ENCODE measurements at regions not wholly inside any gene's neighbourhood (a gene's known extent, or its start where the extent isn't known, plus 50 kb on each side); places are given as distances from the start of the nearest gene placed in this dataset.
"Not testable (repeated sequence)": the region's sequence is repeated elsewhere in the genome, so short reads cannot be mapped to it uniquely, and the experiment has no call there.

DNA sequence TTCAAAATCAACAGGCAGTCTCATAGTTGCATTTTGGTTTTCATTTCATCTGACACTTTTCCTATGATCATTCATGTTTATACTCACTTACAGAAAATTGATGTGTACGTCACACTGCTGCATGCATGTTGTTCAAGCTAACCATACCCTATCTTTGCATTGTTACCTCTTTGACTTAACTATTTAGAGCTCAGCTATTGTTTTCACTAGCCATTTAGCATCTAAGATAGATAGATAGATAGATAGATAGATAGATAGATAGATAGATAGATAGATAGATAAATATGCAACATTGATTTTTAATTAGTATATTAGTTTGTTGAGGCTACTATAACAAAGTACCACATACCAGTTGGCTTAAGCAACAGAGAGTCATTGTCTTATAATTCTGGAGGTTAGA lies 649.5 kb upstream of the KCND2 start:
- FAIRE-seq: no peak
- Histone ChIP-seq H3K4me1 (no peaks in the 10 kb centered on the region), H3K4me2 (no peak overlapping the region), H3K27ac (no peak overlapping the region), H3K4me3 (no peak overlapping the region), H3K9me3 (no peaks in the 10 kb centered on the region)
- WGBS (ENCODE audit: missing lambda C conversion rate): 3% methylated on average over 1 of the region's 1 CpG
- POLR2A ChIA-PET: no interaction called here
- no peak for ATAC-seq
- TF ChIP-seq MAZ (IDR thresholded peaks at IDR 0.05; ENCODE audit: borderline replicate concordance, low read depth, low read length): no peak
- no peak for TF ChIP-seq CHD2 (IDR thresholded peaks at IDR 0.05; ENCODE audit: low read length, partially characterized antibody)
- TF ChIP-seq MYC (IDR thresholded peaks at IDR 0.05; ENCODE audit: borderline replicate concordance, low read length): no peak
- TF ChIP-seq, protein P1, sequence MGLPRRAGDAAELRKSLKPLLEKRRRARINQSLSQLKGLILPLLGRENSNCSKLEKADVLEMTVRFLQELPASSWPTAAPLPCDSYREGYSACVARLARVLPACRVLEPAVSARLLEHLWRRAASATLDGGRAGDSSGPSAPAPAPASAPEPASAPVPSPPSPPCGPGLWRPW (IDR thresholded peaks at IDR 0.05): no peak
- TF ChIP-seq KDM1A (IDR thresholded peaks at IDR 0.05; ENCODE audit: low read depth): no peak
- TF ChIP-seq, protein P2, sequence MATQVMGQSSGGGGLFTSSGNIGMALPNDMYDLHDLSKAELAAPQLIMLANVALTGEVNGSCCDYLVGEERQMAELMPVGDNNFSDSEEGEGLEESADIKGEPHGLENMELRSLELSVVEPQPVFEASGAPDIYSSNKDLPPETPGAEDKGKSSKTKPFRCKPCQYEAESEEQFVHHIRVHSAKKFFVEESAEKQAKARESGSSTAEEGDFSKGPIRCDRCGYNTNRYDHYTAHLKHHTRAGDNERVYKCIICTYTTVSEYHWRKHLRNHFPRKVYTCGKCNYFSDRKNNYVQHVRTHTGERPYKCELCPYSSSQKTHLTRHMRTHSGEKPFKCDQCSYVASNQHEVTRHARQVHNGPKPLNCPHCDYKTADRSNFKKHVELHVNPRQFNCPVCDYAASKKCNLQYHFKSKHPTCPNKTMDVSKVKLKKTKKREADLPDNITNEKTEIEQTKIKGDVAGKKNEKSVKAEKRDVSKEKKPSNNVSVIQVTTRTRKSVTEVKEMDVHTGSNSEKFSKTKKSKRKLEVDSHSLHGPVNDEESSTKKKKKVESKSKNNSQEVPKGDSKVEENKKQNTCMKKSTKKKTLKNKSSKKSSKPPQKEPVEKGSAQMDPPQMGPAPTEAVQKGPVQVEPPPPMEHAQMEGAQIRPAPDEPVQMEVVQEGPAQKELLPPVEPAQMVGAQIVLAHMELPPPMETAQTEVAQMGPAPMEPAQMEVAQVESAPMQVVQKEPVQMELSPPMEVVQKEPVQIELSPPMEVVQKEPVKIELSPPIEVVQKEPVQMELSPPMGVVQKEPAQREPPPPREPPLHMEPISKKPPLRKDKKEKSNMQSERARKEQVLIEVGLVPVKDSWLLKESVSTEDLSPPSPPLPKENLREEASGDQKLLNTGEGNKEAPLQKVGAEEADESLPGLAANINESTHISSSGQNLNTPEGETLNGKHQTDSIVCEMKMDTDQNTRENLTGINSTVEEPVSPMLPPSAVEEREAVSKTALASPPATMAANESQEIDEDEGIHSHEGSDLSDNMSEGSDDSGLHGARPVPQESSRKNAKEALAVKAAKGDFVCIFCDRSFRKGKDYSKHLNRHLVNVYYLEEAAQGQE (IDR thresholded peaks at IDR 0.05): no peak
- TF ChIP-seq CEBPB (IDR thresholded peaks at IDR 0.05): no peak
- TF ChIP-seq NR3C1 (IDR thresholded peaks at IDR 0.05): no peak
- TF ChIP-seq RARB (CRISPR knock-in tag; IDR thresholded peaks at IDR 0.05): no peak
- TF ChIP-seq ZSCAN20 (CRISPR knock-in tag; IDR thresholded peaks at IDR 0.05): no peak
- no peak for DNase-seq (ENCODE audit: low read depth in 1 of 2, low spot score in 1 of 2)
- CTCF ChIA-PET: no interaction called here

DNA sequence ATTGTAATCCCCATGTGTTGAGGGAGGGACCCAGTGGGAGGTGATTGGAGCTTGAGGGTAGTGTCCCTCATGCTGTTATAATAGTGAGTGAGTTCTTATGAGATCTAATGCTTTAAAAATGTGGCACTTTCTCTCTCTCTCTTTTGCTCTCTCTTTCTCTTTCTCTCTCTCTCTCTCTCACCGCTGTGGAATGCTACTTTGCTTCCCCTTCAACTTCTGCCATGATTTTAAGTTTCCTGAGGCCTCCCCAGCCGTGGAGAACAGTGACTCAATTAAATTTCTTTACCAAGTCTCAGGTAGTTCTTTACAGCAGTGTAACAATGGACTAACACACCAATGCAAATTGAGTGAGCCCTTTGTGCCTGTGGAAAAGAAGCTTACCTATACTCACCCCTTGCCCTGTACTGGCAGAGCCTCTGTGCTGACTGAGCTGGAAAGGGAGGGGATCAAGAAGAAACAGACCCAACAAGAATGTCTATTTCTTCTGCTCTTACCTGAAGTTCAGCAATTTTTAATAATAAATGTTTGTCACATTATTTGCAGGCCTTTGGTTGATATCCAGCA lies 642.5 kb upstream of the KCND2 start:
- Histone ChIP-seq H3K27ac (no peak overlapping the region), H3K9me3 (no peaks in the 10 kb centered on the region), H3K4me2 (no peak overlapping the region), H3K4me1 (no peaks in the 10 kb centered on the region), H3K4me3 (no peak overlapping the region)
- WGBS (ENCODE audit: missing lambda C conversion rate): 6% methylated on average over 2 of the region's 2 CpGs
- ChIA-PET CTCF (no interaction called here), POLR2A (no interaction called here)
- FAIRE-seq (no peak), ATAC-seq (no peak), DNase-seq (ENCODE audit: low read depth in 1 of 2, low spot score in 1 of 2) (no peak)
- TF ChIP-seq, protein P3, sequence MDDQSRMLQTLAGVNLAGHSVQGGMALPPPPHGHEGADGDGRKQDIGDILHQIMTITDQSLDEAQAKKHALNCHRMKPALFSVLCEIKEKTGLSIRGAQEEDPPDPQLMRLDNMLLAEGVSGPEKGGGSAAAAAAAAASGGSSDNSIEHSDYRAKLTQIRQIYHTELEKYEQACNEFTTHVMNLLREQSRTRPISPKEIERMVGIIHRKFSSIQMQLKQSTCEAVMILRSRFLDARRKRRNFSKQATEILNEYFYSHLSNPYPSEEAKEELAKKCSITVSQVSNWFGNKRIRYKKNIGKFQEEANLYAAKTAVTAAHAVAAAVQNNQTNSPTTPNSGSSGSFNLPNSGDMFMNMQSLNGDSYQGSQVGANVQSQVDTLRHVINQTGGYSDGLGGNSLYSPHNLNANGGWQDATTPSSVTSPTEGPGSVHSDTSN (IDR thresholded peaks at IDR 0.05): no peak
- TF ChIP-seq, protein P4, sequence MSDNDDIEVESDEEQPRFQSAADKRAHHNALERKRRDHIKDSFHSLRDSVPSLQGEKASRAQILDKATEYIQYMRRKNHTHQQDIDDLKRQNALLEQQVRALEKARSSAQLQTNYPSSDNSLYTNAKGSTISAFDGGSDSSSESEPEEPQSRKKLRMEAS (IDR thresholded peaks at IDR 0.05): no peak
- no peak for TF ChIP-seq CHD4 (IDR thresholded peaks at IDR 0.05; ENCODE audit: borderline replicate concordance)
- no peak for TF ChIP-seq RAD21 (conservative IDR thresholded peaks at IDR 0.05 in 1 of 2, IDR thresholded peaks at IDR 0.05 in 1 of 2)
- TF ChIP-seq, protein P5, sequence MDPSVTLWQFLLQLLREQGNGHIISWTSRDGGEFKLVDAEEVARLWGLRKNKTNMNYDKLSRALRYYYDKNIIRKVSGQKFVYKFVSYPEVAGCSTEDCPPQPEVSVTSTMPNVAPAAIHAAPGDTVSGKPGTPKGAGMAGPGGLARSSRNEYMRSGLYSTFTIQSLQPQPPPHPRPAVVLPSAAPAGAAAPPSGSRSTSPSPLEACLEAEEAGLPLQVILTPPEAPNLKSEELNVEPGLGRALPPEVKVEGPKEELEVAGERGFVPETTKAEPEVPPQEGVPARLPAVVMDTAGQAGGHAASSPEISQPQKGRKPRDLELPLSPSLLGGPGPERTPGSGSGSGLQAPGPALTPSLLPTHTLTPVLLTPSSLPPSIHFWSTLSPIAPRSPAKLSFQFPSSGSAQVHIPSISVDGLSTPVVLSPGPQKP (IDR thresholded peaks at IDR 0.05; ENCODE audit: low read depth, low read length): no peak
- TF ChIP-seq JUN (IDR thresholded peaks at IDR 0.05): no peak
- no peak for TF ChIP-seq BHLHE40 (IDR thresholded peaks at IDR 0.05; ENCODE audit: low read depth, low read length)
- no peak for TF ChIP-seq CBX2 (IDR thresholded peaks at IDR 0.05; ENCODE audit: borderline replicate concordance, low read depth)
- TF ChIP-seq PHF8 (IDR thresholded peaks at IDR 0.05; ENCODE audit: borderline replicate concordance, low read depth): no peak
- no peak for TF ChIP-seq RARB (CRISPR knock-in tag; IDR thresholded peaks at IDR 0.05)
- no peak for TF ChIP-seq KDM5A (IDR thresholded peaks at IDR 0.05)
- no peak for TF ChIP-seq POLR2A (IDR thresholded peaks at IDR 0.05; ENCODE audit: low read length)
- no peak for TF ChIP-seq ZC3H11A (IDR thresholded peaks at IDR 0.05)
- no peak for TF ChIP-seq TP53 (CRISPR knock-in tag; IDR thresholded peaks at IDR 0.05)

DNA sequence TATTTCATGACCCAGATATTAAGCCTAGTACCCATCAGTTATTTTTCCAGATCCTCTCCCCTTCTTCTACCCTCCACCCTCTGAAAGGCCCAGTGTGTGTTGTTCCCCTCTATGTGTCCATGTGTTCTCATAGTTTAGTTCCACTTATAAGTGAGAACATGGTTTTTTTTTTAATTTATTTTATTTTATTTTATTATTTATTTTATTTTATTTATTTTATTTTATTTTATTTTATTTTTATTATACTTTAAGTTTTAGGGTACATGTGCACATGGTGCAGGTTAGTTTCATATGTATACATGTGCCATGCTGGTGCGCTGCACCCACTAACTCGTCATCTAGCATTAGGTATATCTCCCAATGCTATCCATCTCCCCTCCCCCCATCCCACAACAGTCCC lies 639.2 kb upstream of the KCND2 start:
- POLR2A ChIA-PET; ATAC-seq; DNase-seq (ENCODE audit: low read depth in 1 of 2, low spot score in 1 of 2); H3K27ac ChIP-seq; CTCF ChIA-PET; H3K4me2 ChIP-seq; FAIRE-seq; H3K4me3 ChIP-seq; H3K4me1 ChIP-seq; H3K9me3 ChIP-seq: not testable (repeated sequence)
- WGBS (ENCODE audit: missing lambda C conversion rate): 37% methylated on average over 2 of the region's 2 CpGs
